ENCODE measurements at regions not wholly inside any gene's neighbourhood (a gene's known extent, or its start where the extent isn't known, plus 50 kb on each side); places are given as distances from the start of the nearest gene placed in this dataset.

GRCh38 chr10:111998728-111999127, 184.8 kb downstream of the GPAM start:
- Histone ChIP-seq H3K4me3 (ENCODE audit: low read depth, low read length) (no peak overlapping the region), H3K4me1 (ENCODE audit: control insufficient read depth, insufficient read depth, low read length) (no peaks in the 10 kb centered on the region), H3K9me3 (ENCODE audit: control insufficient read depth, insufficient read depth, low read depth, low read length) (no peaks in the 10 kb centered on the region; the same call in 1 of the 2 replicates), H3K27ac (ENCODE audit: extremely low read depth, low read depth, low read length) (no peak overlapping the region), H3K36me3 (ENCODE audit: control insufficient read depth in 2 of 2, insufficient read depth in 1 of 2, low read length in 2 of 2) (no peaks in the 10 kb centered on the region)
- CTCF ChIA-PET: no interaction called here
- TF ChIP-seq SP7 (tag by site-specific recombination; IDR thresholded peaks at IDR 0.05): no peak
- no peak for TF ChIP-seq ZNF473 (tag by site-specific recombination; IDR thresholded peaks at IDR 0.05)
- TF ChIP-seq KLF9 (tag by site-specific recombination; IDR thresholded peaks at IDR 0.05; ENCODE audit: low read depth): no peak
- TF ChIP-seq ZNF791 (tag by site-specific recombination; IDR thresholded peaks at IDR 0.05): no peak
- no peak for TF ChIP-seq REPIN1 (tag by site-specific recombination; IDR thresholded peaks at IDR 0.05; ENCODE audit: low read depth)
- no peak for TF ChIP-seq KLF10 (tag by site-specific recombination; IDR thresholded peaks at IDR 0.05)
- TF ChIP-seq ZNF211 (tag by site-specific recombination; IDR thresholded peaks at IDR 0.05; ENCODE audit: low read depth): no peak
- TF ChIP-seq ZNF843 (tag by site-specific recombination; IDR thresholded peaks at IDR 0.05): no peak
- TF ChIP-seq ZNF394 (tag by site-specific recombination; IDR thresholded peaks at IDR 0.05; ENCODE audit: borderline replicate concordance): no peak
- no peak for TF ChIP-seq ZBTB44 (tag by site-specific recombination; IDR thresholded peaks at IDR 0.05)
- no peak for TF ChIP-seq ZNF621 (tag by site-specific recombination; IDR thresholded peaks at IDR 0.05)
- TF ChIP-seq ZNF692 (tag by site-specific recombination; IDR thresholded peaks at IDR 0.05): no peak
- TF ChIP-seq OVOL3 (tag by site-specific recombination; IDR thresholded peaks at IDR 0.05): no peak
- TF ChIP-seq ZNF830 (tag by site-specific recombination; IDR thresholded peaks at IDR 0.05; ENCODE audit: low read depth): no peak
- no peak for TF ChIP-seq ZNF341 (tag by site-specific recombination; IDR thresholded peaks at IDR 0.05; ENCODE audit: low read depth)
- no peak for TF ChIP-seq ZNF202 (tag by site-specific recombination; IDR thresholded peaks at IDR 0.05; ENCODE audit: borderline replicate concordance)
- POLR2A ChIA-PET: no interaction called here

GRCh38 chr10:111999205-111999914, 184.2 kb downstream of the GPAM start:
- POLR2A ChIA-PET: no interaction called here
- no peak overlapping the region for H3K4me3 ChIP-seq (ENCODE audit: low read depth, low read length)

More at GRCh38 chr10:111999205-111999914, 184.2 kb downstream of the GPAM start:
- no peak for TF ChIP-seq ZNF132 (tag by site-specific recombination; IDR thresholded peaks at IDR 0.05; ENCODE audit: borderline replicate concordance)
- TF ChIP-seq ZNF121 (tag by site-specific recombination; IDR thresholded peaks at IDR 0.05): no peak
- no peak for TF ChIP-seq KLF8 (tag by site-specific recombination; IDR thresholded peaks at IDR 0.05)
- no peak for TF ChIP-seq REPIN1 (tag by site-specific recombination; IDR thresholded peaks at IDR 0.05; ENCODE audit: low read depth)
- TF ChIP-seq KLF17 (tag by site-specific recombination; IDR thresholded peaks at IDR 0.05): no peak
- CTCF ChIA-PET: no interaction called here
- Histone ChIP-seq H3K4me1 (ENCODE audit: control insufficient read depth, insufficient read depth, low read length) (no peaks in the 10 kb centered on the region), H3K9me3 (ENCODE audit: control insufficient read depth, insufficient read depth, low read depth, low read length) (no peaks in the 10 kb centered on the region; the same call in 1 of the 2 replicates), H3K27ac (ENCODE audit: extremely low read depth, low read depth, low read length) (no peak overlapping the region), H3K36me3 (ENCODE audit: control insufficient read depth in 2 of 2, insufficient read depth in 1 of 2, low read length in 2 of 2) (no peaks in the 10 kb centered on the region)

Data from HEK293 (cell line).